ENCODE measurements at regions not wholly inside any gene's neighbourhood (a gene's known extent, or its start where the extent isn't known, plus 50 kb on each side); places are given as distances from the start of the nearest gene placed in this dataset.

DNA sequence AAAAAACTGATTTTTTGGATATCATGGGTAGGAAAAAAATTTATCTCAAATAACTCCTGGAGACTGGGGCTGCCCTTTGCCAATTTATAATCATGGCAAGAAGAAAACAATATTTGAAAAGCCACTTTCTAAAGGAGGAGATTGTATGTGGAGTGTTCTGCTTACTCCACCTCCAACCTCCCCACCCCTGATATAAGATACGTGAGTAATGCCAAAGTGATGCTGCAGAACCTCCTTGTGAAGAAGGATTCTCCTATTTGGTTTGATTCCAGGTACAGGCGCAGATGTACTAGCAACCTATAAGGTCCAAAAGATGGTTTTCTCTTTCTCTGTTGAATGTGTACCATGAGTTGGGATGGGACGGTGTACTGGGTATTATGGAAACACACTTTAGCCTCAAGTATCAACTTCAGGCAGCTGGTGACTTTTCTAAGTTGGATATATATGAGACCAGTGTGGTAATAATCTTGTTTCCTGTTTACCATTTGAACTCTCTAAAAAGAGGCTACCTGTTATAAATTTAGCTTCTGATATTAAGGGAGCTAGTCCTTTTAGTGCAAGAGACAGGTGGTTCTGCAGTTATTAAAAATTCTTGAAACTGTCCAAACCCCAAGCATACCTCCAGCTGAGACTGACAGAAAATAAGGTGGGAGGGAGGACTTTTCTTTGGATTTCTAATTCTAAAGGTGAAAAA, 724.0 kb upstream of the MIR17HG start:
- TF ChIP-seq, protein P1, sequence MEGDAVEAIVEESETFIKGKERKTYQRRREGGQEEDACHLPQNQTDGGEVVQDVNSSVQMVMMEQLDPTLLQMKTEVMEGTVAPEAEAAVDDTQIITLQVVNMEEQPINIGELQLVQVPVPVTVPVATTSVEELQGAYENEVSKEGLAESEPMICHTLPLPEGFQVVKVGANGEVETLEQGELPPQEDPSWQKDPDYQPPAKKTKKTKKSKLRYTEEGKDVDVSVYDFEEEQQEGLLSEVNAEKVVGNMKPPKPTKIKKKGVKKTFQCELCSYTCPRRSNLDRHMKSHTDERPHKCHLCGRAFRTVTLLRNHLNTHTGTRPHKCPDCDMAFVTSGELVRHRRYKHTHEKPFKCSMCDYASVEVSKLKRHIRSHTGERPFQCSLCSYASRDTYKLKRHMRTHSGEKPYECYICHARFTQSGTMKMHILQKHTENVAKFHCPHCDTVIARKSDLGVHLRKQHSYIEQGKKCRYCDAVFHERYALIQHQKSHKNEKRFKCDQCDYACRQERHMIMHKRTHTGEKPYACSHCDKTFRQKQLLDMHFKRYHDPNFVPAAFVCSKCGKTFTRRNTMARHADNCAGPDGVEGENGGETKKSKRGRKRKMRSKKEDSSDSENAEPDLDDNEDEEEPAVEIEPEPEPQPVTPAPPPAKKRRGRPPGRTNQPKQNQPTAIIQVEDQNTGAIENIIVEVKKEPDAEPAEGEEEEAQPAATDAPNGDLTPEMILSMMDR (IDR thresholded peaks at IDR 0.05; ENCODE audit: insufficient read depth, low read length): no peak
- no peak for TF ChIP-seq POLR2AphosphoS5 (IDR thresholded peaks at IDR 0.05; ENCODE audit: low read depth)
